ENCODE measurements at regions not wholly inside any gene's neighbourhood (a gene's known extent, or its start where the extent isn't known, plus 50 kb on each side); places are given as distances from the start of the nearest gene placed in this dataset.

DNA sequence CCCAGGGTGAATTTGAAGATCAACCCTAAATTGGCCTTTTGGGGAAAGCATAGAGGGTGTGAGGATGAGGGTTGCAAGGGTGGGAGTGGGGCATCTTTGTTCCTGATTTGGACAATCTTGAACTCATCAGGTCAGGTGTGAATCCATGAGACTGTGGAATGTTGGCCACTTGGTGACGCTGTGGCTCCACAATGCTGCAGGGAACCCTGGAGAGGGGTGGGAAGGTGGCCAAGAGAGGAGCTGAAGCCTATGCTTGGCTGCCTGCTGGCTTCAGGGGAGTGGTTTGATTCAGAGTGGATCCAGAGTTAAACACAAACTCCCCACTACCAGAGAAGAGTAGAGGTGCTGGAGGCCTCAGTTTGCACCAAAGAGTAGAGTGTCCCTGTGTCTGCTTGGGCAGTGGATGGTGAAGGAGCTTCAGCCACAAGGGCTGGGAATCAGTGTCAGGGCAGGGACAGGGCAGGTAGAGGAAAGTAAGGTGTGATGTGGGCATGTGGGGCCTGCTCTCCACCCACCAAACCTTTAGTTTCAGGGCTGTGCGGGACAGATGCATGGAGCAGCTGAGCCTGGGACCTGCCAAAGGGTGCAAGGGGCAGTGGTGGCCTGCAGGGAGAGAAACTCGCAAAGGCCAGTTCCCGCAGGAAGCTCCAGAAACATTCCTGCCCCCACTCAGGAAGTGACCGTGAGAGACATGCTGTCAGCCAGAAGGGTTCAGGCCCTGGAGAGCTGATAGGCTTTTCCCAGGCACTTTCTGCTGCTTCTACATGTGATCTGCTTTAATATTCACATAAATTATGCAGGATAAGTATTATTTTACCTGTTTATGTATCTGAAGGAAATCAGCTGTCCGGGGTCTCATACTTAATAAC lies 81.0 kb upstream of the PRSS58 start:
- H4K20me1 ChIP-seq (ENCODE audit: insufficient read depth), result no peaks in the 10 kb centered on the region
- no peaks in the 10 kb centered on the region for H3K79me2 ChIP-seq (ENCODE audit: insufficient read depth, low read length)
- ChIA-PET POLR2A (no interaction called here), CTCF (interaction anchor here (0.6 to 3.1 kb wide), 29 partner anchors 9 to 1857 kb away, joined by 3 to 22 read pairs (median 4); no protein-coding TSS in a partner anchor), RAD21 (ENCODE audit: low non-redundant PET in 1 of 2, low total read pairs in 2 of 2, uncharacterized antibody in 2 of 2, unreplicated experiment in 2 of 2) (no interaction called here)
- BruUV-seq (replicated peaks), result no TSS peak
- ATAC-seq (peak; percentile 99), DNase-seq (ENCODE audit: low read depth, low spot score) (peak; percentile 48)
- no peak overlapping the region for H3K27ac ChIP-seq (ENCODE audit: low read depth, low read length)
- TF ChIP-seq, protein P1, sequence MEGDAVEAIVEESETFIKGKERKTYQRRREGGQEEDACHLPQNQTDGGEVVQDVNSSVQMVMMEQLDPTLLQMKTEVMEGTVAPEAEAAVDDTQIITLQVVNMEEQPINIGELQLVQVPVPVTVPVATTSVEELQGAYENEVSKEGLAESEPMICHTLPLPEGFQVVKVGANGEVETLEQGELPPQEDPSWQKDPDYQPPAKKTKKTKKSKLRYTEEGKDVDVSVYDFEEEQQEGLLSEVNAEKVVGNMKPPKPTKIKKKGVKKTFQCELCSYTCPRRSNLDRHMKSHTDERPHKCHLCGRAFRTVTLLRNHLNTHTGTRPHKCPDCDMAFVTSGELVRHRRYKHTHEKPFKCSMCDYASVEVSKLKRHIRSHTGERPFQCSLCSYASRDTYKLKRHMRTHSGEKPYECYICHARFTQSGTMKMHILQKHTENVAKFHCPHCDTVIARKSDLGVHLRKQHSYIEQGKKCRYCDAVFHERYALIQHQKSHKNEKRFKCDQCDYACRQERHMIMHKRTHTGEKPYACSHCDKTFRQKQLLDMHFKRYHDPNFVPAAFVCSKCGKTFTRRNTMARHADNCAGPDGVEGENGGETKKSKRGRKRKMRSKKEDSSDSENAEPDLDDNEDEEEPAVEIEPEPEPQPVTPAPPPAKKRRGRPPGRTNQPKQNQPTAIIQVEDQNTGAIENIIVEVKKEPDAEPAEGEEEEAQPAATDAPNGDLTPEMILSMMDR (IDR thresholded peaks at IDR 0.05 in 2 of 3, conservative IDR thresholded peaks at IDR 0.05 in 1 of 3; ENCODE audit: borderline replicate concordance in 1 of 3, insufficient read depth in 1 of 3, low read depth in 2 of 3, low read length in 2 of 3), result peak; percentile 72 to 79 (median 77)
- TF ChIP-seq RAD21 (IDR thresholded peaks at IDR 0.05; ENCODE audit: low read depth), result peak; percentile 82
- TF ChIP-seq POLR2AphosphoS5 (IDR thresholded peaks at IDR 0.05; ENCODE audit: low read depth, low read length), result no peak
- no peaks in the 10 kb centered on the region for H3K27me3 ChIP-seq (ENCODE audit: insufficient read depth, low read length)
- H3K9me3 ChIP-seq (ENCODE audit: control insufficient read depth in 1 of 2, insufficient read depth in 1 of 2, low read depth in 1 of 2, low read length in 2 of 2), result no peaks in the 10 kb centered on the region
- H3K4me3 ChIP-seq (replicated peaks in 1 of 2; ENCODE audit: low read depth in 1 of 2, low read length in 2 of 2), result no peak overlapping the region
- H3K36me3 ChIP-seq (ENCODE audit: control insufficient read depth in 1 of 2, insufficient read depth in 2 of 2, low read length in 2 of 2), result no peaks in the 10 kb centered on the region
- H3K9ac ChIP-seq (ENCODE audit: low read length), result no peak overlapping the region
- H2AFZ ChIP-seq (ENCODE audit: low read depth, low read length, poor library complexity, severe bottlenecking), result no peak overlapping the region
- H3K4me2 ChIP-seq (ENCODE audit: low read length), result no peak overlapping the region
- intact Hi-C loops (cut with micrococcal nuclease), result no loop called here
- 0 out of 4 replicates have a peak, but pooled peaks cover 0 to 3% of the 10 kb centered on the region in 2 experiments for H3K4me1 ChIP-seq (ENCODE audit: control insufficient read depth in 1 of 2, insufficient read depth in 2 of 2, low read length in 2 of 2)
- H3K9me2 ChIP-seq (ENCODE audit: insufficient read depth), result no peaks in the 10 kb centered on the region

All from HCT116 (cell line).